MCF 10A (cell line): ENCODE measurements at regions not wholly inside any gene's neighbourhood (a gene's known extent, or its start where the extent isn't known, plus 50 kb on each side); places are given as distances from the start of the nearest gene placed in this dataset.

Experiments
- BruUV-seq: library from RNA; stranded (reverse); fragments of 400-500 nt; replicated peaks from 2 replicates; lab custom pipeline; 2021; lab: Mats Ljungman, UMichigan
- CTCF ChIA-PET: fragments of 300-600 bp; sonication (Branson Sonifier 250); formaldehyde crosslinking; extraction: SDS; loops from one replicate; lab custom pipeline; 2021; ENCODE audit warnings: antibody characterized with exemption, inconsistent platforms; lab: Yijun Ruan, JAX
- POLR2A ChIA-PET: fragments of 300-600, 350-650 bp; sonication (Branson Sonifier 250); formaldehyde crosslinking; extraction: SDS; loops from one replicate; lab custom pipeline; 2020; ENCODE audit warnings: antibody characterized with exemption, inconsistent platforms; lab: Yijun Ruan, JAX
- DNase-seq: peaks from one replicate; pipeline ENCODE4 v3.0.0-alpha.2; 2018; ENCODE audit not compliant: unreplicated experiment
- H3K27ac Mint-ChIP-seq: one replicate; pipeline ENCODE4 v1.8.0; 2022; ENCODE audit warnings: mild to moderate bottlenecking, low read depth, mixed read lengths; ENCODE audit not compliant: unreplicated experiment
- H3K27me3 Mint-ChIP-seq: one replicate; pipeline ENCODE4 v1.8.0; 2022; ENCODE audit warnings: mixed read lengths; ENCODE audit not compliant: insufficient read depth, unreplicated experiment
- H3K36me3 Mint-ChIP-seq: one replicate; pipeline ENCODE4 v1.8.0; 2022; ENCODE audit warnings: mild to moderate bottlenecking, moderate library complexity, mixed read lengths; ENCODE audit not compliant: insufficient read depth, unreplicated experiment
- H3K4me1 Mint-ChIP-seq: one replicate; pipeline ENCODE4 v1.8.0; 2022; ENCODE audit warnings: mixed read lengths; ENCODE audit not compliant: insufficient read depth, unreplicated experiment
- H3K4me3 Mint-ChIP-seq: one replicate; pipeline ENCODE4 v1.8.0; 2022; ENCODE audit warnings: mild to moderate bottlenecking, moderate library complexity, mixed read lengths; ENCODE audit not compliant: unreplicated experiment
- H3K9me3 Mint-ChIP-seq: one replicate; pipeline ENCODE4 v1.8.0; 2022; ENCODE audit warnings: mixed read lengths; ENCODE audit not compliant: unreplicated experiment
- CTCF ChIP-seq: fragments of 200-600 bp; IDR thresholded peaks from one replicate; pipeline ENCODE4 v1.8.0; 2022; ENCODE audit warnings: antibody characterized with exemption, mild to moderate bottlenecking; ENCODE audit not compliant: unreplicated experiment
- intact Hi-C: fragments of 100-400 bp; cut with micrococcal nuclease; formaldehyde crosslinking; loops from 2 replicates; pipeline ENCODE4 v1.14.1; 2022

GRCh38 chr5:82918311-82919031, 158.7 kb downstream of the TMEM167A start:
- Mint-ChIP-seq H3K27ac (no peak overlapping the region), H3K9me3 (peaks cover 18% of the 10 kb centered on the region), H3K27me3 (no peaks in the 10 kb centered on the region), H3K36me3 (no peaks in the 10 kb centered on the region), H3K4me1 (no peaks in the 10 kb centered on the region), H3K4me3 (no peak overlapping the region)
- ChIA-PET CTCF (no interaction called here), POLR2A (no interaction called here)
- TF ChIP-seq CTCF: no peak
- BruUV-seq: no TSS peak
- no peak for DNase-seq
- intact Hi-C loops: no loop called here

GRCh38 chr5:82917584-82917983, 159.6 kb downstream of the TMEM167A start:
- TF ChIP-seq CTCF: no peak
- BruUV-seq: no TSS peak
- Mint-ChIP-seq H3K4me1 (no peaks in the 10 kb centered on the region), H3K4me3 (no peak overlapping the region), H3K27ac (no peak overlapping the region), H3K36me3 (no peaks in the 10 kb centered on the region), H3K9me3 (peaks cover 18% of the 10 kb centered on the region), H3K27me3 (no peaks in the 10 kb centered on the region)
- intact Hi-C loops: no loop called here
- no peak for DNase-seq
- ChIA-PET CTCF (no interaction called here), POLR2A (no interaction called here)

- Mint-ChIP-seq H3K9me3 (peaks cover 18% of the 10 kb centered on the region), H3K36me3 (no peaks in the 10 kb centered on the region), H3K27ac (no peak overlapping the region), H3K4me3 (no peak overlapping the region), H3K27me3 (no peaks in the 10 kb centered on the region), H3K4me1 (no peaks in the 10 kb centered on the region)
- ChIA-PET CTCF (interaction anchor here (0.6 kb wide), 1 partner anchor 35 kb away, joined by 3 read pairs; no protein-coding TSS in a partner anchor), POLR2A (no interaction called here)
- TF ChIP-seq CTCF: no peak
- no TSS peak for BruUV-seq
- intact Hi-C loops: no loop called here
- no peak for DNase-seq
Measured at GRCh38 chr5:82913971-82914370, 163.2 kb downstream of the TMEM167A start.

- Mint-ChIP-seq H3K4me3 (no peak overlapping the region), H3K9me3 (peaks cover 18% of the 10 kb centered on the region), H3K27me3 (no peaks in the 10 kb centered on the region), H3K27ac (no peak overlapping the region), H3K4me1 (no peaks in the 10 kb centered on the region), H3K36me3 (no peaks in the 10 kb centered on the region)
- CTCF ChIA-PET: interaction anchor here (0.5 to 0.8 kb wide), 2 partner anchors 13 to 1597 kb away, joined by 3 read pairs; no protein-coding TSS in a partner anchor
- intact Hi-C loops: no loop called here
- POLR2A ChIA-PET: no interaction called here
- BruUV-seq: no TSS peak
- no peak for DNase-seq
- TF ChIP-seq CTCF: no peak
Measured at GRCh38 chr5:82912462-82912861, 164.7 kb downstream of the TMEM167A start.
